Progenitor cell of endocrine pancreas (in vitro differentiated cells): ENCODE measurements at regions not wholly inside any gene's neighbourhood (a gene's known extent, or its start where the extent isn't known, plus 50 kb on each side); places are given as distances from the start of the nearest gene placed in this dataset.

Source experiments
- DNase-seq: peaks from one replicate; pipeline ENCODE4 v3.0.0; 2021; ENCODE audit warnings: low spot score; ENCODE audit not compliant: unreplicated experiment
- H3K27ac Mint-ChIP-seq: 2 replicates; pipeline ENCODE4 v1.8.0; 2021; ENCODE audit warnings: mild to moderate bottlenecking, moderate library complexity, mixed read lengths
- H3K27me3 Mint-ChIP-seq: 2 replicates; pipeline ENCODE4 v1.8.0; 2021; ENCODE audit warnings: mixed read lengths
- H3K36me3 Mint-ChIP-seq: 2 replicates; pipeline ENCODE4 v1.8.0; 2022; ENCODE audit warnings: mixed read lengths; ENCODE audit not compliant: insufficient read depth
- H3K4me1 Mint-ChIP-seq: 2 replicates; pipeline ENCODE4 v1.8.0; 2021; ENCODE audit warnings: low read depth, mixed read lengths
- H3K4me3 Mint-ChIP-seq: 2 replicates; pipeline ENCODE4 v1.8.0; 2021; ENCODE audit warnings: low read depth, mild to moderate bottlenecking, moderate library complexity, mixed read lengths
- H3K9me3 Mint-ChIP-seq: 2 replicates; pipeline ENCODE4 v1.8.0; 2021; ENCODE audit warnings: low read depth, mixed read lengths
- TF ChIP-seq, protein P1 (sequence below): fragments of 200-600 bp; sonication (generic); IDR thresholded peaks from one replicate; pipeline ENCODE4 v1.5.0; 2021; ENCODE audit warnings: antibody characterized with exemption, mild to moderate bottlenecking; ENCODE audit not compliant: unreplicated experiment

DNA sequence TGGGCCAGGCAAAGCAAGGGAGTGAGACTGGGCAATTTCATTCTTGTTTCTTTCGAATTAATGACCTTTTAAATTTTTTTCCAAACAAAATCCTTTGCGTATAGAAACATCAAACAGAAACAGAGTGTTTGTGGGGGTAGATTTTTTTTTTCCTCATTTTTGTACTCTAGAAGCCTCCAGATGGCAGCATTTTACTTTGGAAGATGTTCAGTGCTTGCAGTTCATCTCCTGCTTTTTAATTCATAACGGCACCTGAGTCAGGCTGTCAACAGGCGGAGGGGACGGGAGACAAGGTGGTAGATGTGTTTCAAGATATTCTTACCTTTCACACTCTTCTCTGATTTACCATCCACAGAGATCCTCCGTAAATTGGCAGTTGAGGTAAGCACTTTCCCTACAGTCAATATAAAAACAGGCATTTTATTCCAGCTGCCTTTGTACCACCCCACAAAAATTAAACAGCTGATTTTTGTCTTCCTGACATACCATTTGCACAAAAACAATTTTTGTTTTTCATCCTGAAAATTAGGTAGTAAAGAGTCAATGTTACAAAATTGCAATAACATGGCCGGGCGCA, 99.5 kb upstream of the FBXL17 start:
- no peak for DNase-seq
- no peak overlapping the region for H3K4me3 Mint-ChIP-seq
- no peak overlapping the region for H3K27ac Mint-ChIP-seq

DNA sequence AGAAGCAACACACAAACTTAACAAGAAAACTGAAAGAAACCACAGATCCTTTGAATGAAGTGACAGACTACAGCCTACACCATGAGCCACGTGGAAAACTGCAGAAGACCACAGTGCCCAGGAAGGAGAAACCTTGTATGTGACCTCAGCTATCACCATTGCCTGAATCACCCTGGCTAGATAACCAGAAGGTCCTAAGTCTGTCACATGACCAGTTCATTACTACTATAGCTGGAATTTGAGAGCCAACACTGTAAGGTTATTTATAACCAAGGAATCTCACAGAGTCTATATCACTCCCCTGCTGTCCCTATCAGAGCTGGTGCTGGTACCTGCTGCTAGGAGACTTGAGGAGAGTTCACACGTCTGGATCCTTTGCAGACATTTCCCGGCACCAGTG, 90.3 kb upstream of the FBXL17 start:
- no peaks in the 10 kb centered on the region for H3K36me3 Mint-ChIP-seq
- no peak for DNase-seq
- no peaks in the 10 kb centered on the region for H3K4me1 Mint-ChIP-seq
- no peak overlapping the region for H3K27ac Mint-ChIP-seq
- TF ChIP-seq, protein P1, sequence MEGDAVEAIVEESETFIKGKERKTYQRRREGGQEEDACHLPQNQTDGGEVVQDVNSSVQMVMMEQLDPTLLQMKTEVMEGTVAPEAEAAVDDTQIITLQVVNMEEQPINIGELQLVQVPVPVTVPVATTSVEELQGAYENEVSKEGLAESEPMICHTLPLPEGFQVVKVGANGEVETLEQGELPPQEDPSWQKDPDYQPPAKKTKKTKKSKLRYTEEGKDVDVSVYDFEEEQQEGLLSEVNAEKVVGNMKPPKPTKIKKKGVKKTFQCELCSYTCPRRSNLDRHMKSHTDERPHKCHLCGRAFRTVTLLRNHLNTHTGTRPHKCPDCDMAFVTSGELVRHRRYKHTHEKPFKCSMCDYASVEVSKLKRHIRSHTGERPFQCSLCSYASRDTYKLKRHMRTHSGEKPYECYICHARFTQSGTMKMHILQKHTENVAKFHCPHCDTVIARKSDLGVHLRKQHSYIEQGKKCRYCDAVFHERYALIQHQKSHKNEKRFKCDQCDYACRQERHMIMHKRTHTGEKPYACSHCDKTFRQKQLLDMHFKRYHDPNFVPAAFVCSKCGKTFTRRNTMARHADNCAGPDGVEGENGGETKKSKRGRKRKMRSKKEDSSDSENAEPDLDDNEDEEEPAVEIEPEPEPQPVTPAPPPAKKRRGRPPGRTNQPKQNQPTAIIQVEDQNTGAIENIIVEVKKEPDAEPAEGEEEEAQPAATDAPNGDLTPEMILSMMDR, result no peak
- H3K9me3 Mint-ChIP-seq, result peaks cover 6% of the 10 kb centered on the region
- no peaks in the 10 kb centered on the region for H3K27me3 Mint-ChIP-seq
- no peak overlapping the region for H3K4me3 Mint-ChIP-seq

More for the DNA sequence above, 99.5 kb upstream of the FBXL17 start:
- no peaks in the 10 kb centered on the region for H3K27me3 Mint-ChIP-seq
- TF ChIP-seq, protein P1, result peak; percentile 57
- H3K9me3 Mint-ChIP-seq, result no peaks in the 10 kb centered on the region
- no peaks in the 10 kb centered on the region for H3K4me1 Mint-ChIP-seq
- H3K36me3 Mint-ChIP-seq, result no peaks in the 10 kb centered on the region

DNA sequence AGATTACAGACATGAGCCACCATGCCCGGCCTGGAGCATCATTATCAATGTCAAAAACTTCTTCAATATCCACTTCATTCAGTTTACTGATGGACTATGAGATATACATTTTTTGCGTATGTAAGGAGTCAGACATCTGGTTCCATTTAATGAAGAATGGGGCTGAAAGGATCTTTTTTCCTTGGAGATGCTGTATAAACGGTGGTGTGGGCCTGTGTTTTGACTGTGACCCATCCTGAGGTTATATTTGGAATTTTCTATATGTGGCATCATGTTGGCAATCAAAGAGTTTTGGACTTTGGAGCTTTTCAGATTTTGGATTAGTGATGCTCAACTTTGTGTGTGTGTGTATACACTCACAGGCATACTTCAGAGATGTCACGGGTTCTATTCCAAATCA, 85.7 kb upstream of the FBXL17 start:
- Mint-ChIP-seq H3K4me1 (no peaks in the 10 kb centered on the region), H3K36me3 (no peaks in the 10 kb centered on the region), H3K9me3 (no peaks in the 10 kb centered on the region), H3K4me3 (no peak overlapping the region), H3K27me3 (no peaks in the 10 kb centered on the region), H3K27ac (no peak overlapping the region)
- DNase-seq, result no peak
- TF ChIP-seq, protein P1, result no peak

DNA sequence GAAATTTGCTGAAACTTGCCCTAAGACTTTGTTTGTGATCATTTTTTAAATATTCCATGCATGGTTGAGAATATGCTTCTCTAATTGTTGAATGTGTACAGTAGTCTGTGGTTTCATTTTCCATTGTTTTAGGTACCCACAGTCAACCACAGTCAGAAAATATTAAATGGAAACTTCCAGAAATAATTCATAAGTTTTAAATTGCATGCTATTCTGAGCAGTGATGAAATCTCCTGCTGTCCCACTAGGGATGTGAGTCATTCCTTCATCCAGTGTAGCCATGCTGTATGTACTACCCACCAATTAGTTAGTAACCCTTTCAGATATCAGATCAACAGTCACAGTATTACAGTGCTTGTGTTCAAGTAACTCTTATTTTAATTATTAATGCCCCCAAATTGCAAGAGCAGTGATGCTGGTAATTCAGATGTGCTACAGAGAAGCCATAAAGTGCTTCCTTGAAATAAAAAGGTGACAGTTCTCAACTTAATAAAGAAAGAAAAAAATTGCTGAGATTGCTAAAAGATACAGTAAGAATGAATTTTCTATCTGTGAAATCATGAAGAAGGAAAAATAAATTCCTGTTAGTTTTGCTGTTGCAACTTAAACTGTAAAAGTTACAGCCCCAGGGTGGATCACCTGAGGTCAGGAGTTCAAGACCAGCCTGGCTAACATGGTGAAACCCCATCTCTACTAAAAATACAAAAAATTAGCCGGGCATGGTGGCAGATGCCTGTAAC, 79.9 kb upstream of the FBXL17 start:
- no peaks in the 10 kb centered on the region for H3K36me3 Mint-ChIP-seq
- DNase-seq, result no peak
- TF ChIP-seq, protein P1, result no peak
- no peak overlapping the region for H3K27ac Mint-ChIP-seq
- peaks cover 1% of the 10 kb centered on the region for H3K9me3 Mint-ChIP-seq
- H3K4me1 Mint-ChIP-seq, result no peaks in the 10 kb centered on the region
- no peak overlapping the region for H3K4me3 Mint-ChIP-seq
- no peaks in the 10 kb centered on the region for H3K27me3 Mint-ChIP-seq

DNA sequence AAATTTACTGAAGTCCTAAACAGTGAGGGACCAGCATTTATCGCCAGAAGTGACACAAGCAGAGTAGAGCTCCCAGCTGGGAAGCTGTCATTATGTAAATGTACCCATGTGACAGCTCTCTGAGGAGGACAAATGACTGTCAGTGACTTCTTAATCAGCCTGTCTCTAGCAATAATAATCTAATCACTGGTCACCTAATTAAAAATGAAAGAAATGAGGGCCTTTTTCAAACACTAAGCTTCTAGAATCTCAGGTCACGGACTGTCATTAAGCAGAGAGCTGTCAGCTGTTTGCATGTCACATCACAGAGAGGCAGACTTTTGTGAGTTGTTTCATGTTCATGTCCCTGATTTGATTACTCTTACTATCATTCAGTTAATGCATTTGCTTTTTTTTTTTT, 77.9 kb upstream of the FBXL17 start:
- Mint-ChIP-seq H3K4me1 (no peaks in the 10 kb centered on the region), H3K4me3 (no peak overlapping the region), H3K36me3 (peaks cover under 1% of the 10 kb centered on the region), H3K27me3 (no peaks in the 10 kb centered on the region), H3K27ac (no peak overlapping the region), H3K9me3 (peaks cover 5% of the 10 kb centered on the region)
- DNase-seq, result no peak
- TF ChIP-seq, protein P1, result no peak
